ENCODE measurements at regions not wholly inside any gene's neighbourhood (a gene's known extent, or its start where the extent isn't known, plus 50 kb on each side); places are given as distances from the start of the nearest gene placed in this dataset.

GRCh38 chr5:155700333-155700732 is 626.6 kb upstream of the SGCD start:
- Histone ChIP-seq H3K79me2 (ENCODE audit: control insufficient read depth, insufficient read depth, low read length) (no peaks in the 10 kb centered on the region), H2AFZ (ENCODE audit: low read depth, low read length) (no peak overlapping the region), H3K9me3 (replicated peaks; ENCODE audit: control insufficient read depth, insufficient read depth, low read length) (peaks cover 3% of the 10 kb centered on the region), H3K27ac (ENCODE audit: insufficient read depth, low read depth, low read length) (no peak overlapping the region), H3K4me1 (ENCODE audit: control insufficient read depth, extremely low read depth, insufficient read depth, low read length) (no peaks in the 10 kb centered on the region), H3K4me3 (replicated peaks in 1 of 3; ENCODE audit: insufficient read depth in 1 of 3, low read depth in 1 of 3, low read length in 3 of 3) (no peak overlapping the region), H3K9me1 (replicated peaks; ENCODE audit: control insufficient read depth, extremely low read depth, insufficient read depth, low read length) (no peaks in the 10 kb centered on the region), H3K4me2 (ENCODE audit: insufficient read depth, low read length) (no peak overlapping the region), H3K9ac (replicated peaks; ENCODE audit: extremely low read depth, insufficient read depth, low read length) (no peak overlapping the region), H4K20me1 (replicated peaks; ENCODE audit: control insufficient read depth, extremely low read depth, insufficient read depth, low read length) (no peaks in the 10 kb centered on the region), H3K36me3 (ENCODE audit: control insufficient read depth in 2 of 2, extremely low read depth in 1 of 2, insufficient read depth in 2 of 2, low read length in 2 of 2) (no peaks in the 10 kb centered on the region), H3K27me3 (ENCODE audit: control insufficient read depth in 2 of 2, insufficient read depth in 2 of 2, low read length in 2 of 2) (no peaks in the 10 kb centered on the region)
- FAIRE-seq (no peak), DNase-seq (ENCODE audit: low read depth, low spot score) (no peak)
- BruUV-seq (replicated peaks), result no TSS peak
- TF ChIP-seq JUN (IDR thresholded peaks at IDR 0.05; ENCODE audit: borderline replicate concordance, insufficient read depth, insufficient read length, low read depth), result no peak
- no peak for TF ChIP-seq GATA2 (IDR thresholded peaks at IDR 0.05; ENCODE audit: insufficient read depth, insufficient read length, low read depth, low read length)
- TF ChIP-seq POLR2AphosphoS5 (IDR thresholded peaks at IDR 0.05; ENCODE audit: insufficient read depth, low read depth, low read length), result no peak
- TF ChIP-seq FOS (IDR thresholded peaks at IDR 0.05; ENCODE audit: borderline replicate concordance, insufficient read depth, low read length), result no peak
- TF ChIP-seq MYC (IDR thresholded peaks at IDR 0.05; ENCODE audit: low read depth, low read length), result no peak
- TF ChIP-seq, protein P1, sequence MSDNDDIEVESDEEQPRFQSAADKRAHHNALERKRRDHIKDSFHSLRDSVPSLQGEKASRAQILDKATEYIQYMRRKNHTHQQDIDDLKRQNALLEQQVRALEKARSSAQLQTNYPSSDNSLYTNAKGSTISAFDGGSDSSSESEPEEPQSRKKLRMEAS (IDR thresholded peaks at IDR 0.05; ENCODE audit: insufficient read depth, insufficient read length), result no peak
- no peak for TF ChIP-seq POLR2A (IDR thresholded peaks at IDR 0.05; ENCODE audit: low read depth, low read length)
- TF ChIP-seq, protein P2, sequence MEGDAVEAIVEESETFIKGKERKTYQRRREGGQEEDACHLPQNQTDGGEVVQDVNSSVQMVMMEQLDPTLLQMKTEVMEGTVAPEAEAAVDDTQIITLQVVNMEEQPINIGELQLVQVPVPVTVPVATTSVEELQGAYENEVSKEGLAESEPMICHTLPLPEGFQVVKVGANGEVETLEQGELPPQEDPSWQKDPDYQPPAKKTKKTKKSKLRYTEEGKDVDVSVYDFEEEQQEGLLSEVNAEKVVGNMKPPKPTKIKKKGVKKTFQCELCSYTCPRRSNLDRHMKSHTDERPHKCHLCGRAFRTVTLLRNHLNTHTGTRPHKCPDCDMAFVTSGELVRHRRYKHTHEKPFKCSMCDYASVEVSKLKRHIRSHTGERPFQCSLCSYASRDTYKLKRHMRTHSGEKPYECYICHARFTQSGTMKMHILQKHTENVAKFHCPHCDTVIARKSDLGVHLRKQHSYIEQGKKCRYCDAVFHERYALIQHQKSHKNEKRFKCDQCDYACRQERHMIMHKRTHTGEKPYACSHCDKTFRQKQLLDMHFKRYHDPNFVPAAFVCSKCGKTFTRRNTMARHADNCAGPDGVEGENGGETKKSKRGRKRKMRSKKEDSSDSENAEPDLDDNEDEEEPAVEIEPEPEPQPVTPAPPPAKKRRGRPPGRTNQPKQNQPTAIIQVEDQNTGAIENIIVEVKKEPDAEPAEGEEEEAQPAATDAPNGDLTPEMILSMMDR (IDR thresholded peaks at IDR 0.05; ENCODE audit: extremely low read depth in 1 of 2, insufficient read depth in 1 of 2, low read depth in 1 of 2, low read length in 2 of 2), result no peak
- TF ChIP-seq EZH2 (IDR thresholded peaks at IDR 0.05; ENCODE audit: borderline replicate concordance, low read depth, low read length, severe bottlenecking), result no peak
- dilution Hi-C loops (cut with MboI; ENCODE audit: extremely low pct_ligation_motif_present, low sequenced_read_pairs), result no loop called here
- ChIA-PET CTCF (no interaction called here), POLR2A (no interaction called here)
- intact Hi-C loops (cut with micrococcal nuclease), result no loop called here

Measured in endothelial cell of umbilical vein (primary cell).